Pons (tissue), 1 donor: ENCODE measurements at regions not wholly inside any gene's neighbourhood (a gene's known extent, or its start where the extent isn't known, plus 50 kb on each side); places are given as distances from the start of the nearest gene placed in this dataset.
A peak's percentile ranks its signal among the peaks of the same experiment; 100 is the strongest.

Experiments
- DNase-seq: peaks from one replicate; pipeline ENCODE4 v3.0.0-alpha.2; 2016; ENCODE audit warnings: low spot score

DNA sequence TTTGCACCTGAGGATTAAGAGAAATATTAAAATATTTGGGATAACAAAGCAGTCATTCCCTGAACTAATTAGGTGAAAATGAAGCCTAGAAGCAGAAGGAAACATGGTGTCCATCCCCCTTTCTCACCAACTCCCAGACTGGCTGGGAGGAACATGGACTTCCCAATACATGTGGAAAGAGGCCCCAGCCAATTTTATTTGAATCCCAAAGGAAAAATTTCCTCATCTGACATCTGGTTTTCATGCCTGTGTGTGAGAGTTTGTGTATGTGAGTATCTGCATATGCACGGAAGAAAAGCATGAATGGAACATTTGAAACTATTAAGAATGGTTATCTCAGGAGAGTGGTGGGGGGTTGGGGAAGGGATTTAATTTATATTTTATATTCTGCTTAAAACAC, 84.3 kb downstream of the COPS8 start:
- no peak for DNase-seq

DNA sequence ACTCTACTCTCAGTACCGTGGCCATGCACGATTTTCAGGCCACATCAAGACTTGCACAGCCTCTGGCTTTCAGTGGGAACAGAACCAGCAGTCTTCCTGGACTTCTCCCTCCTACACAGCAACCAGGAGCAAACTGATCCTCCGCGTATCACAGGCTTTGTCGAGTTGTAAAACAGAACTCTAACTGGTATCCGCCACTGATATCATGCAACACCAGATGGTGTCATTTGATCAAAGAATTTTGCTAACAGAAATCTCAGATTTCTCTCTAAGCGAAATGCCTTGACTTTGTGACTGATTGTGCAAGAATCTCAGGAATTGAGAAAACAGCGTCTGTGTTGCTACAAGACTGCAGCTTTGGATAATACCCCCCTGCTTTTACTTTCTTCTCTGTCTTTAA, 85.7 kb downstream of the COPS8 start:
- DNase-seq: peak; percentile 3

DNA sequence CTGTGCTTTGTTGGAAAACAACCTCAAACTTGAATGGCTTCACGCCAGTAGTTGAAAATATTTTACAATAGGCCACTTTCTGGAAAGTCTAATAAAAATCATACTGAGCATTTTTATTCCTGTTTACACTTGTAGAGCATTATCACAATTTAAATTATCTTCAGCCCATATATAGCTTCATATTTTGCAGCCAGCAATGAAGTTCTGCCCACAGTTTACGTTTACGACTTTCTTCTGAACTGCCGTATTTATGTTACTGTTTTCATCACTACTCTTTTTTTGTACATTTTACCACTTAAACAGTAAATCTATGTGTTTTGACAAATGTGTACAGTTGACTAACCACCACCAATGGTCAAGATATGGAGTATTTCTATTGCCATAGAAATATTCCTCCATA, 86.2 kb downstream of the COPS8 start:
- no peak for DNase-seq

DNA sequence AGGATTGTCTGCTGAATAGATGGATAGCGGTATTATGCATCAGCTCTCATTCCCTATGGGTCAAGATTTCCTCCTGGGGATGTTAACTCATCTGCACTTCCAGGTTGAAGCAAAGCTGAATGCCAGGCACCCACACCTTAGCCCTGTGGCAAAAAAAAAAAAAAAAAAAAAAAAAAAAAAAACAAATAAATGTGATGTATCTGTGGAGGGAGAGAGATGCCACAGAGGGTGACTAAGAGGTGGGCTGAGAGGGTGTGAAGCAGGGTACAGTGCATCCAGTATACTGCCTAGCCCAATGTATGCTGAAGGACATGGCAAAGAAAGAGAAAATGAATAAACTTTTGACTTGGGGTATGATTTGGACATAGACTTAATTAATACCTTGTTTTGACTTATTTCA, 91.4 kb downstream of the COPS8 start:
- DNase-seq: no peak

DNA sequence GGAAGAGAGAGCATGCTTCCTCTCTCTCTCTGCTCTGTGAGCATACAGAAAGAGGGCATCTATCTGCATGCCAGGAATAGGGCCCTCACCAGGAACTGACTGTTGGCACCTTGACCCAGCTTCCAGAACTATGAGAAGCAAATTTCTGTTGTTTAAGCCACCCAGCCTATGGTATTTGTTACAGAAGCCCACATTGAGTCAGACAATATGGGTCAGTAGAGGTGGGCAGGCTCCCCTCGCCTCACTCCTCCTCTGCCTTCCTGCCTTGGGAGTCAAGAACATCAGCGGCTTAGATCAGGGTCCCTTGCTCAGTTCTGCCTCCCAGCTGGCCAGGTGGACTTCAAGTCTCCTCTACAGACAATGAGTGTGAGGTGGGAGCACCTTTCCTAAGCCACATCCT, 92.3 kb downstream of the COPS8 start:
- no peak for DNase-seq

DNA sequence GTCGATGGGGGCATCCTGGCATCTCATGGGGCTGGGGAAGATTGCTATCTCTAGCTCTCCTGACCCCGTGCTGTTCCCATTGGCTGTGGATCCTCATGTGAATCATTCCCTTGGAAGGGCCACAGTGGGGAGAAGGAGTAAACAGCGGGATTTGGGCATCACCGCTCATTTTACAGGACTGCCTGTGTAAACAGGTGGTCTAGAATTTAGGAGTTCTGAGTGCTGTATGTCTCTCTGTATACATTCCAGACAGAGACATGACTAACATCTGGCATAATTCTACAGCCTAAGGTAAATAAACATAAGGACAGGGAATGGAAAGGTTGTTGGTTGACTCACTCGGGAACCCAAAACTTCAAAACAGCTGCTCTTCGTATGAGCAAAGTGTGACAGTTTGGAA, 92.7 kb downstream of the COPS8 start:
- DNase-seq: no peak

DNA sequence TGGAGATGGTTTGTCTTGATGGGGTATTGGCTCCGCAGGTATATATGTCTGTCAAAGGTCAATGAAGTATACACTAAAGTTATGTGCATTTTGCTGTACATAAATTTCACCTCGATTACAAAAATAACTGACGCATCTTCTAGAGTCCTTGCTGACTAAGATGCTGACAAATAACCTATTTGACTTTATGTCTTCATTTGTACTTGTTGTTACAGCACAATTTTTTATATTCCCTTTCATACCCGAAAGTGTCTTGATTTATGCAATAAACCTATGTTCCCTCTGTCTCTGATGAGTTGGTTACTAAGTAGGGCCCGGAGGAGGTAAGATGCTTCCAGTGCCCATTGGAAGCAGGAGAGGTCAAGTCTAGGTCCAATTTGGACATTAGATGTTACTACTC, 93.5 kb downstream of the COPS8 start:
- DNase-seq: no peak

DNA sequence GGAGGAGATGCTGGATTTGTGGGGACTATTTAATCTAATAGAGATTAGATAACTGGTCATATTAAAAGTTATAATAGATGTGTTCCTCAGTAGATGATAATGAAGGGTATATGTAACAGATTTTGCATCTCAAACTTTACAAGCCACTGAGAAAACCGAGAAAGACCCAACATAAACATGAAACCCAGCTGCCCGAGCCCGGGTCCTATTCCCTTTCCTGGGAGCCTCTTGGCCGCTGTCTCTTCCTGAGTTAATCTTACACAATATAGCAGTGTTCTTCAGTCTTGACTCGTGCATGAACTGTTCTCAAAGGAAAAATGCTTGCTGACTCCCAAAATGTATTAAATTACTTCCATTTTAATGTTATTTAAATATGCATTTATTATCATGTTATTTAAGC, 94.5 kb downstream of the COPS8 start:
- no peak for DNase-seq

DNA sequence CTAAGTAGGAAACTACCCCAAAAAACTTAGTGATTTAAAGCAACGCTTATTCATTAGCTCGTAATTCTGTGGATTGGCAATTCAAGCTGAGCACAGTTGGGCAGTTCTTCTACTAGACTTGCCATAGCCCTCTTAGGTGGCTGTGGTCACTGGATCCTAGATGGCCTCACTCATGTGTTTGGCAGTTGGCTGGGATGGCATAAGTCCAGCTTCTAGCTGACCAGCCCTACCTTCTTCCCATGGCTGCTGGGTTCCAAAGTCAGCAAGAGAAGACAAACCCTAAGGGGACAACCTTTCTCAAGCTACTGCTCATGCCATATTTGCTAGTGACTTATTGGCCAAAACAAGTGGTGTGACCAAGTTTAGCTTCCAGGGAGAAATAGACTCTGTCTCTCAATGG, 95.3 kb downstream of the COPS8 start:
- DNase-seq: no peak

DNA sequence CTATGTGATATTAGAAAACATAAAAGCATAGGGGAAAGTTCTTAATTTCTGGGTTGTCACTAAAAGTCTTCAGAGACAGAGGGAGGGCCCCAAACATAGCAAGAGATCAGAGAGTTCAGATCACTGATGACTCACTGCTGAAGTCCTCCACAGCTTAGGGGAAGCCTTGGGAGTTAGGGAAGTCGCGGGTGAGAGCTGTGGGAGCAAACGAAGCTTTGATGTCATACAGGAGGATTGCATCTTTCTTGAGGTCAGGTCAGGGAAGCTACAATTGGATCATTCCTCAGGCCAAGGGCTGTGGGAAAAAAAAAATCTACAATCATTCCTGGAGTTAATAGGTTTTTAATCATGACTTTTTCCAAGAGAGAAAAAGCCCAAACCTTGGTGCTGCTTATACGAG, 96.2 kb downstream of the COPS8 start:
- DNase-seq: no peak

DNA sequence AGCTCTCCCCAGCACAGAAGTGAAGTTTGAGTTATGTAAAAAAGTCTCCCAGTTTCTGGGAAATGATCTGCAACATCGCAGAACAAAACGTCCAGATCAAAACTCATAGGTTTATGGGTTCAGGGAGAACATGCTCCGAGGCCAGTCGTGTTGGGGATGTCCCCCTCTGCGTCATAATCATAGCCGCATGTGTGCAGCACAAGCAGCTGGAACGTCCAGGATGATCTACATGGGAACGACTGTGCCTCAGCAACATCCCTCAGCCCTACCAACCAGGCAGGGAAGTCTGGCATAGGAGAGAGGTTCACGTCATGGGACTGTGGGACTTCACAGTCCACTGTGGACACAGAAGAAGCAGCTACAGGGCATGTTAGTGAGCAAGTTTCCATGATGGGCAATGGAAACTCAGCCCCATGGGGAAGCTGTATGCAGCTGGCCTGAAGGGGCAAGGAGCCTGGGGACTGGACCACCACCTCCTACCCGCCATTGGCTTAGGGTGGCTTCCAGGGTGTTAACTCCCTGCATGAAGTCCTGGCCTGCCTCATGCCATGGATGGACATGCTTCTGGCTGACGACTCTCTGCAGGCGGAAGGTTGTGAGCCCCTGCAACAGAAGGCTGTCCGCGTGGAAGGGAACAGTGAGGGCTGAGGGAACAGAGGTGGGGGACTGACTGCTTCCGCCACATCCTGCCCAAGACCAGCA, 96.9 kb downstream of the COPS8 start:
- no peak for DNase-seq

DNA sequence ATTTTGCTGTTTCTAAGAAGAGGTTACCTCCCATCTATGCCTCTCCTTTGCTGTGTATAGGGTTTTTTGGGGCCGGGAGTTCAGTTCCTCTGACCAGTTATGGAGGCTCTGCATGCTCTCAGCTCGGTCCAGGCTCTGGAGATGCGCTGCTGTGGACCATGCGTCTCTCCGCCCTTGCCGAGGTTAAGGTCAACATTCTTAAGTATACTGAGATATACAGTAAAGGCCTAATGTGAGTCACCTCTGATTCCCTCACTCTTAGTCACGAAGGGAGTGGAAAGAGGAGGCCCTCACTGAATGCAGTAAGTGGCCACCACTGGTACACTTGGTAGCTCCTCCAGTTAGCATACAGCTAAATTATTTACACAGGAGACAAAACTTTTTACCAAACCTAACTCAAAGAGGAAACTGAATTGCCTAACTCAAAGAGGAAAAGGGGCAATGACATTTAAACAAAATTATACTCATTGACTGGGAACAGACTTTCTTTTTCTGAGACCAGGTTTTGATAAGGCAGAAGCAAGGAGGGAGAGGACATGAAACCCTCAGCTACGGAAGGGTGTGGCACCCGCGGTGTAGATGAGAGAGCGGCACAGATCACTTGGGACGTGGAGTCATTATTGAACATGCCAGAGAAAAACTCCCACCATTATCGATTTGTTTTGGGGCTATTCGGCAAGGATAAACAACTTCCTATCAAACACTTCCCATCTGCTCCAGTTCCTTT, 98.7 kb downstream of the COPS8 start:
- DNase-seq: no peak

DNA sequence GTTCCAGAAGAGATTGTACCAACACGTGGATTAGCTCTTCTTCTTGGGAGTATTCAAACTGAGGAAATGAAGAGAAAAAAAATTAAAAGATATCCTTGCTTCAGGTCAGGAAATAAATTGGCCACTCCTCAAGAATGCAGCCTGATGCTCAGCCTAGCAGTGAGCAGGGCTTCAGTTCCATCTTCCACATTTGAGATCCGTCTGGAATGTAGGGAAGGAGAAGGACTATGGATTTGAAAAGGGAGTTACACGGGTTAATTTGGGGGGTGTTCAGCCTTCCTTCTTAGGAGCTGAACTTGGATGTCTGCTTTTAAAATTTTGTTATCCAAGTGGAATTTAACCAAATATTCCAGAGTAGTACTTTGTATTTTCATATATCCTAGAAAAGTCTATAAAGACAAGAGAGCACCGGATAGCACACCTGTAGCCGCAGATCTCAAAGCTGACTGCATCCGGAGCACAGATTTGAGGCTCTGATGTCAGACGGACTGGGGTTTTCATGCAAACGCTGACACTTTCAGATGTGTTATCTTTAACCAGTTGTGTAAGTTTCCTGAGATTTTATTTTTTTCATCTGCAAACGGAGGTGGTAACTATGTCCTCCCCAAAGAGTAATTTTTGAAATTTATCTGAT, 99.3 kb downstream of the COPS8 start:
- DNase-seq: no peak

DNA sequence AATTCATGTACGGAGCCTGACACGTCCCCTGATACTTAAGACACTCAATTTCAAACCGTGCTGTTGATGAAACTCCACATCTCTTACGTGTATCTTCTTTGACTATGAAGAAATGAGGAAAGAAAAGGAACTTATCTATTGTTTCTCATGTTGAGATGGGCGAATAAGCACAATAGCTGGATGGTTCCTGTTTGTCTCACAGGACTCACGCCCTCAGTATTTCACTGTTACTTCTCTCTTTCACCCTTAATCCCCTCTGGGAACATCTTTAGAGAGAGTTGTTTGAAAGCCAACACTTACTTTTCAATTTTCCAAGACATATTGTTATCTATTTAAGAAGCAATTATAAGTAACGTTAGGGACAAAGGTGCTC, 99.8 kb downstream of the COPS8 start:
- no peak for DNase-seq

DNA sequence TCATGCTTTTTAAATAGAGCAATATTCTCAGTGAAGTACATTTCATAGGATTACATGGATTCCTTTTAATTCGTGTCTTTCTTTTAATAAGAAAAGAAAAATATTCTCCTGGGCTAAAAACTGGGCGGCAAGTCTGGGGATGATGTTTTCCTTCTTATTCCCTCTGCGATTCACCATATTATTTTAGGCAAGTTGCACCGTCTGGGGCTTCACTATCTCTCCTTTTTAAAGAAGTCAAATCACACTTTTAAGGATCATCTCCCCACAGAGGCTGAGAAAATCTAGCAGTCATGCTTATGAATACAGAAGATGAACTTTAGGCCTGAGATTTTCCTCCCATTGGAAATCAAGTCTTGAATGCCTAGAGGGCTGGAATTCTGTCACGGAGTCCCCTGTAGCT, 104.1 kb downstream of the COPS8 start:
- no peak for DNase-seq

DNA sequence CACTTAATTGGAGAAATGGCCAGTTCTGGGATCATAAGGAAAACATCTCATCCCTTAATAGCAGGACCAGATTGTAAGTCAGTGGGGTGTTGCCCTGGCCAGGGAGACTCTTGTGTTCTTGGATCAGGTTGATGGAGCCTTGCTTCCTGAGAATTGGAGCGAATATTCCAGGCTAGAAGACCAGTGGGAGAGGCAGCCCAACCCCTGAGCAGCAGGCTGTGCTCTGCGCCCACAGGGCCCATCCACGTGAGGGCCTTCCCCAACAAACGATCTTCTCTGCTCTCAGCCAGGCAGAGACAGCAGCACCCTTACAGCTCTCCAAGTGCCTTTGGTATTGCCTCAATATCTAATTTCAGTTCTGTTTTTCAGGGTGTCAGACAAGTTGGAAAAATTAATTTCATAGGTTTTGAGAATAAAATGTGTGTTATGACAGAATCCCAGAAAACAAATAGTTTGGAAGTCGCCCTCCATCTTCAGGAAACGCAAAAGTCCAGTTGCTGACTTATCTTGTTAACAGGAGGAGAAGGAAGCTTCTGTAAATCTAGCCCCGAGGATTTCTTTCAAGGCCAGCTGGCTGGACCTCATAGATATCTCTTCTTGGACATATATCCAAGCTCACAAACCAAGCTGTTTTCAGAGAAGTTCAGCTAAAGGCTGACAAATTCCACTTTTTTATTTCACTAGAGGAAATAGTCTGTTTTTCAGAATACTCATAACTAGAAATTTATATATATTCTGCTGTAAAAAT, 105.5 kb downstream of the COPS8 start:
- DNase-seq: peak; percentile 6

DNA sequence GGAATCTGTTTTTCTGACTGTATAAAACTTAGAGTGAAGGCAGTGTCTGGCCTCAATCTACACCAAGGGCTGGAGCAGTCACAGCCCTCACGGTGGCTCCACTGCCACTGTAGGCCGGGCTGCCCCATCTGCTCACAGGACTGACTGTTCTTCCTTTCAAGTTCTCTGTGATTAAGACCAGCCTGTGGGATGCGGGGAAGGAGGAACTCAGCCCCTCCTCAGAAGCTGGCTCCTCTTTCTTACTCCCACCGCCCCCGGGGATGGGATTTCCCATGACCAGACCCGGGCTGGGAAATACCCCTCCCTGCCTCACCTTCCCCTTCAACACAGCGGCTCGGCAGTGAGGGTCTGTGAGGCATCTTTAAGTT, 106.0 kb downstream of the COPS8 start:
- no peak for DNase-seq

DNA sequence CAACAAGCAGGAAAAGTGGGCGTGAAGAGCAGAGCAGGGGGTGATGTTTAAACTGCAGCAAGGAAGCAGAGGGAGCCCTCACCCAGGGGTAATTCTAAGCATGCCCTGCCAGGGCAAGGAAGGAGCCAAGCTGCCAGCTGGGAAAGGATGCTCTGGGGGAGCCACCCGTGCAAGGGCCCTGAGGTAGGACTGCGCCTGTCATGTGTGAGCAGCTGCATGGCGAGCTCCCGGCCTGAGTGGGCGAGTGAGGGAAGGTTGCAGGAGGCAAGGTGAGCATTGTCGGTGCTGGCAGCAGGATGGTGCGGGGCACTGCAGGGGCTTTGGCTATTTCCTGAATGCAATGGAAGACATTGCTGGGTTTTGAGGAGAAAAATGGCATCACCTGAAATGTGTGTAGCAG, 107.2 kb downstream of the COPS8 start:
- DNase-seq: no peak

DNA sequence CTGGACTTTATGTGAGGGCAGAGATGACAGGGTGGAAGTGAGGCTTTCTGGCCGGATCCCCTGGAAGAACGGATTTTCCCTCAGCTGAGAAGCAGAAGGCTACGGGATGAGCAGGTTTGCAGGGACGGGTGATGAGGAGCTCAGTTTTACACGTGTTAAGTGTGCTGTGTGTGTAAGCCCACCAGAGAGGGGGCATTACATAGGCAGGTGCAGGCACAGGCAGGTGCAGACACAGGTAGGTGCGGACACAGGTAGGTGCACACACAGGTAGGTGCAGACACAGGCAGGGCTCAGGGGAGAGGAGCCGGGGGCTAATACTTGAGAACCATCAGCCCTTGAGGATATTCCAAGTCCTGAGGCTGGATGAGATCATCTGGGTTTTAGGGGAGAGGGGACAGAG, 107.7 kb downstream of the COPS8 start:
- DNase-seq: no peak

DNA sequence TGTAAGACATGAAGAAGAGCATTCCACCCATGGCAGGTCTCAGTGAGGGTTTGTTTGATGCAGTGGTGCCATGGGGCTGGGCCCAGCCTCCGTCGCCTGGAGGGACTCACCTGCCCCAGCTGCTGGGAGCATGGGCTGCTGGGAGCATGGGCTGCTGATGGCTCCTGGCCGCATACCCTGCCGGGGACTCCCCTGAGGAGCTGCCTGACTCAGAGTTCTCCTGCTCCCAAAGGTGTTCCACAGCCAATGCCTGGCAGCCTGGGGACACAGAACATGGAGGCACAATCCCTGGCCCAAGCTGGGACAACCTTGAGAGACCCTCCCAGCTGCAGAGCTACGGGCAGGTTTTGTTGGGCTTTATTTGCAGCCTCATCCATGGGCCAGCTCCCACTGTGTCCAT, 108.4 kb downstream of the COPS8 start:
- no peak for DNase-seq

DNA sequence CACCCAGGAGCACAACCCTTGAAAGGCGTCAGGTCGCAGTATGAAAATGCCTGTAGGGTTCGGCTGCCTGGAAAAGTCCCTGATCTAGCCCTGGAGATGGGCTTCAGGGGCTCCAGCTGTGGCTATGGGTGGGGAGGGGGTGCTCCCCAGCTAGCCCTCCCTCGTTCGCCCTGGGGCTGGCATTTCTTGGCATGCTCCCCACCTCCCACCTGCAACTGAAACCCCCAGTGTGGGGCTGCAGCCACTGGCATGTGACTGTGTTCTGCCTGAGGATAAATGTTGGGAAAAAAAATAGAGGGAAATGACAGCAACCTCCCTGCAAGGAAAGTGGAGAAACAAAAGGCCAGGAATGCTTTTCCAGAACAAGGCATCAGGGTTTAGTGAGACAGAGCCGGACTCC, 109.2 kb downstream of the COPS8 start:
- no peak for DNase-seq

DNA sequence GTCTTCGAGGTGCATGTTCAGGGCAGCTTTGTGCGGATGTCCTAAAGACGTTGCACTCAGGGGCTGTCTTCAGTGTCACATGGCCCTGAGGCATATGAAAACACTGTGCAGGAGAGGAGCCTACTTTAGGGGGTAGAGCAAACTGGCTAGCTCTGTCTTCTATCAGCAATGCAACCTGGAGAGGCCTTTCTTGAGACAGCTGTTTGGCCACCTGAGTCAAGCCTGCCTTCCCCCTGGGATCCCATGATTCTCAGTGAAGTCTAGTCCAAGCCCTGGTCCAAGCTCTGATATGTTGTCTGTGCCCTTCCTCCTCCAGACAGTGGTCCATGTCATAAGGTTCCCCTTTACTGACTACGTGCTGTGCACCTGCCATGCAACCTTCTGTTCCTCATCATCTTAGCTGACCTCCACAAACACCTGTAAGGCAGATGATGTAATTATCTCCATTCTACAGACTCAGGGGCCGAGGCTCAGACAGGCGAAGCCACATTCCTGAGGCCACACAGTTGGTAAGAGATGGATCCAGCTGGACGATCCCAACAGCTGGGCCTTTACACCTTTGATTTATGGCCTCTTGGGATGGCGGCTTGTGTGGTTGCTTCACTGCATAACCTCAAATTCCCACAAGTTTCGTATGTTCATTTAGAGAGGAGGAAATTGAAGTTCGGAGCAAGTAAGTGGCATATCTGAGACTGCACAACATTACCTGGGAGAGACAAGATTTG, 109.9 kb downstream of the COPS8 start:
- DNase-seq: no peak
